CD14-positive monocyte (primary cell): ENCODE measurements at regions not wholly inside any gene's neighbourhood (a gene's known extent, or its start where the extent isn't known, plus 50 kb on each side); places are given as distances from the start of the nearest gene placed in this dataset.

Experiments
- DNase-seq, 3 donors: peaks; one replicate each; pipeline ENCODE4 v3.0.0-alpha.2; 2011 to 2022
- H2AFZ ChIP-seq: 2 replicates; pipeline ENCODE4 v1.6.0; 2012; ENCODE audit warnings: mild to moderate bottlenecking, low read depth, low read length, inconsistent platforms; ENCODE audit not compliant: insufficient read depth, poor library complexity, severe bottlenecking
- H3K27ac ChIP-seq, 2 donors: 1 replicate in 1 of 2; 2 replicates in 1 of 2; pipeline ENCODE4 v1.5.1; 2012 to 2013; ENCODE audit warnings: low read length in 2 of 2, control low read depth in 1 of 2, inconsistent platforms in 1 of 2, low read depth in 1 of 2, mild to moderate bottlenecking in 1 of 2
- H3K27me3 ChIP-seq, 2 donors: one replicate each; pipeline versions ENCODE4 v1.6.0 to v1.6.1; 2011 to 2013; ENCODE audit warnings: low read length in 2 of 2; ENCODE audit not compliant: control insufficient read depth in 2 of 2, insufficient read depth in 2 of 2
- H3K36me3 ChIP-seq, 2 donors: replicated peaks in 1 of 2; 1 replicate in 1 of 2; 2 replicates in 1 of 2; pipeline versions ENCODE4 v1.5.1 to v1.6.1; 2012 to 2013; ENCODE audit warnings: low read length in 2 of 2, control low read depth in 1 of 2, inconsistent platforms in 1 of 2, mild to moderate bottlenecking in 1 of 2; ENCODE audit not compliant: insufficient read depth in 2 of 2, control insufficient read depth in 1 of 2
- H3K4me1 ChIP-seq, 2 donors: 1 replicate in 1 of 2; 2 replicates in 1 of 2; pipeline versions ENCODE4 v1.5.1 to v1.6.1; 2012 to 2013; ENCODE audit warnings: low read length in 2 of 2, control low read depth in 1 of 2, inconsistent platforms in 1 of 2, mild to moderate bottlenecking in 1 of 2, moderate library complexity in 1 of 2; ENCODE audit not compliant: insufficient read depth in 2 of 2, control insufficient read depth in 1 of 2
- H3K4me2 ChIP-seq: replicated peaks from 2 replicates; pipeline ENCODE3; 2012; ENCODE audit warnings: low read length, moderate library complexity, mild to moderate bottlenecking; ENCODE audit not compliant: poor library complexity, severe bottlenecking; ENCODE audit errors: extremely low read depth
- H3K4me3 ChIP-seq, 3 experiments: fragments of 200-600 bp in 1 of 3; sonication (generic) in 1 of 3; replicated peaks in 1 of 3; 1 replicate in 2 of 3; 2 replicates in 1 of 3; pipeline ENCODE4 v1.5.1; 2011 to 2013; ENCODE audit warnings: low read length in 3 of 3, mild to moderate bottlenecking in 3 of 3, control low read depth in 2 of 3, low read depth in 2 of 3, inconsistent platforms in 1 of 3, moderate library complexity in 1 of 3
- H3K79me2 ChIP-seq: 2 replicates; pipeline ENCODE4 v1.6.0; 2012; ENCODE audit warnings: mild to moderate bottlenecking, control low read depth, inconsistent platforms, low read length, moderate library complexity; ENCODE audit not compliant: insufficient read depth
- H3K9ac ChIP-seq: 2 replicates; pipeline ENCODE4 v1.6.0; 2017; ENCODE audit warnings: low read length, mild to moderate bottlenecking; ENCODE audit not compliant: insufficient read depth, poor library complexity, severe bottlenecking
- H3K9me3 ChIP-seq, 2 donors: replicated peaks in 1 of 2; 1 replicate in 1 of 2; 2 replicates in 1 of 2; pipeline versions ENCODE4 v1.5.1 to v1.6.1; 2012 to 2013; ENCODE audit warnings: low read length in 2 of 2, control low read depth in 1 of 2; ENCODE audit not compliant: control insufficient read depth in 1 of 2, insufficient read depth in 1 of 2
- H4K20me1 ChIP-seq: 2 replicates; pipeline ENCODE4 v1.6.0; 2012; ENCODE audit warnings: mild to moderate bottlenecking, low read length, control low read depth, moderate library complexity; ENCODE audit not compliant: insufficient read depth
- H3K27ac Mint-ChIP-seq, 7 donors: one replicate each; pipeline ENCODE4 v1.8.0; 2020; ENCODE audit warnings: mild to moderate bottlenecking in 7 of 7, mixed read lengths in 7 of 7, moderate library complexity in 6 of 7, inconsistent platforms in 2 of 7
- H3K27me3 Mint-ChIP-seq, 3 donors: one replicate each; pipeline ENCODE4 v1.8.0; 2021 to 2022; ENCODE audit warnings: low read depth in 3 of 3, mild to moderate bottlenecking in 3 of 3, mixed read lengths in 3 of 3, moderate library complexity in 3 of 3, inconsistent platforms in 1 of 3
- H3K36me3 Mint-ChIP-seq, 2 donors: one replicate each; pipeline ENCODE4 v1.8.0; 2020; ENCODE audit warnings: mixed read lengths in 2 of 2, inconsistent platforms in 1 of 2, mild to moderate bottlenecking in 1 of 2
- H3K4me1 Mint-ChIP-seq: one replicate; pipeline ENCODE4 v1.8.0; 2020; ENCODE audit warnings: mild to moderate bottlenecking, mixed read lengths
- H3K4me3 Mint-ChIP-seq, 2 donors: one replicate each; pipeline ENCODE4 v1.8.0; 2020; ENCODE audit warnings: mild to moderate bottlenecking in 2 of 2, mixed read lengths in 2 of 2, moderate library complexity in 1 of 2
- H3K9me3 Mint-ChIP-seq, 7 donors: one replicate each; pipeline ENCODE4 v1.8.0; 2020 to 2022; ENCODE audit warnings: mixed read lengths in 7 of 7, mild to moderate bottlenecking in 6 of 7, moderate library complexity in 6 of 7, inconsistent platforms in 2 of 7
- WGBS: methylation state at CpG from one replicate; pipeline ENCODE4 v1.1.5; 2013; ENCODE audit warnings: missing lambda C conversion rate; ENCODE audit not compliant: insufficient coverage; 5-methylcytosine and 5-hydroxymethylcytosine counted together
- intact Hi-C, 2 donors: fragments of 100-400 bp; cut with micrococcal nuclease; formaldehyde crosslinking; loops; one replicate each; pipeline versions ENCODE4 v1.15.0 to v1.15.1; 2023
- TF ChIP-seq, protein P1 (sequence below): fragments of 200-600 bp; IDR thresholded peaks from one replicate; pipeline ENCODE4 v1.8.0; 2022; ENCODE audit warnings: antibody characterized with exemption, mild to moderate bottlenecking

- H3K27ac Mint-ChIP-seq, result no peak overlapping the region
- no peak for DNase-seq
- no peak overlapping the region for H2AFZ ChIP-seq
- TF ChIP-seq, protein P1, sequence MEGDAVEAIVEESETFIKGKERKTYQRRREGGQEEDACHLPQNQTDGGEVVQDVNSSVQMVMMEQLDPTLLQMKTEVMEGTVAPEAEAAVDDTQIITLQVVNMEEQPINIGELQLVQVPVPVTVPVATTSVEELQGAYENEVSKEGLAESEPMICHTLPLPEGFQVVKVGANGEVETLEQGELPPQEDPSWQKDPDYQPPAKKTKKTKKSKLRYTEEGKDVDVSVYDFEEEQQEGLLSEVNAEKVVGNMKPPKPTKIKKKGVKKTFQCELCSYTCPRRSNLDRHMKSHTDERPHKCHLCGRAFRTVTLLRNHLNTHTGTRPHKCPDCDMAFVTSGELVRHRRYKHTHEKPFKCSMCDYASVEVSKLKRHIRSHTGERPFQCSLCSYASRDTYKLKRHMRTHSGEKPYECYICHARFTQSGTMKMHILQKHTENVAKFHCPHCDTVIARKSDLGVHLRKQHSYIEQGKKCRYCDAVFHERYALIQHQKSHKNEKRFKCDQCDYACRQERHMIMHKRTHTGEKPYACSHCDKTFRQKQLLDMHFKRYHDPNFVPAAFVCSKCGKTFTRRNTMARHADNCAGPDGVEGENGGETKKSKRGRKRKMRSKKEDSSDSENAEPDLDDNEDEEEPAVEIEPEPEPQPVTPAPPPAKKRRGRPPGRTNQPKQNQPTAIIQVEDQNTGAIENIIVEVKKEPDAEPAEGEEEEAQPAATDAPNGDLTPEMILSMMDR, result no peak
- 90% methylated on average over 1 of the region's 2 CpGs for WGBS
- H3K9me3 ChIP-seq, result no peaks in the 10 kb centered on the region
- H3K36me3 Mint-ChIP-seq, result no peaks in the 10 kb centered on the region
- no peak overlapping the region for H3K27ac ChIP-seq
- no peak overlapping the region for H3K4me3 Mint-ChIP-seq
- H3K27me3 ChIP-seq, result no peaks in the 10 kb centered on the region
- H3K9me3 Mint-ChIP-seq, result peaks cover 0 to 6% (median 2%) of the 10 kb centered on the region in 7 donors
- H4K20me1 ChIP-seq, result no peaks in the 10 kb centered on the region
- peaks cover 2 to 8% (median 8%) of the 10 kb centered on the region in 3 donors for H3K27me3 Mint-ChIP-seq
- no peaks in the 10 kb centered on the region for H3K36me3 ChIP-seq
- intact Hi-C loops, result no loop called here
- no peak overlapping the region for H3K4me3 ChIP-seq
- no peaks in the 10 kb centered on the region for H3K79me2 ChIP-seq
- no peaks in the 10 kb centered on the region for H3K4me1 ChIP-seq
- H3K4me1 Mint-ChIP-seq, result no peaks in the 10 kb centered on the region
- H3K9ac ChIP-seq, result no peak overlapping the region
- H3K4me2 ChIP-seq, result no peak overlapping the region
Observed at GRCh38 chr12:114218136-114218535, 187.8 kb downstream of the TBX5 start.

GRCh38 chr12:114215746-114216145 is 190.2 kb downstream of the TBX5 start:
- no peaks in the 10 kb centered on the region for H4K20me1 ChIP-seq
- Mint-ChIP-seq H3K9me3 (peaks cover 0 to 6% (median 2%) of the 10 kb centered on the region in 7 donors), H3K36me3 (no peaks in the 10 kb centered on the region), H3K4me3 (no peak overlapping the region), H3K4me1 (no peaks in the 10 kb centered on the region), H3K27ac (no peak overlapping the region), H3K27me3 (peaks cover 2 to 7% (median 6%) of the 10 kb centered on the region in 3 donors)
- no peaks in the 10 kb centered on the region for H3K4me1 ChIP-seq
- no peak overlapping the region for H3K9ac ChIP-seq
- H3K36me3 ChIP-seq, result no peaks in the 10 kb centered on the region
- H3K9me3 ChIP-seq, result no peaks in the 10 kb centered on the region
- H3K79me2 ChIP-seq, result no peaks in the 10 kb centered on the region
- H3K27ac ChIP-seq, result no peak overlapping the region
- H3K4me2 ChIP-seq, result no peak overlapping the region
- intact Hi-C loops, result no loop called here
- DNase-seq, result no peak
- WGBS, result 77% methylated on average over 2 of the region's 6 CpGs
- no peak overlapping the region for H3K4me3 ChIP-seq
- TF ChIP-seq, protein P1, result no peak
- no peak overlapping the region for H2AFZ ChIP-seq
- no peaks in the 10 kb centered on the region for H3K27me3 ChIP-seq
